Stimulated activated CD8-positive, alpha-beta memory T cell treated with anti-CD3 and anti-CD28 coated beads, Interleukin-12 subunit alpha, Interleukin-12 subunit beta, amount 100 ng/mL, for 4 hours (primary cell): ENCODE measurements at regions not wholly inside any gene's neighbourhood (a gene's known extent, or its start where the extent isn't known, plus 50 kb on each side); places are given as distances from the start of the nearest gene placed in this dataset.

Experiments
- DNase-seq: peaks from one replicate; pipeline ENCODE4 v3.0.0-alpha.2; 2020; ENCODE audit warnings: low read depth

- no peak for DNase-seq
Observed at GRCh38 chr2:120978359-120979050, 242.8 kb downstream of the GLI2 start.

- no peak for DNase-seq
Observed at GRCh38 chr2:120979398-120979797, 243.7 kb downstream of the GLI2 start.

GRCh38 chr2:120979921-120980320, 244.3 kb downstream of the GLI2 start:
- no peak for DNase-seq

GRCh38 chr2:120981443-120981842, 245.8 kb downstream of the GLI2 start:
- DNase-seq: no peak

- no peak for DNase-seq
Observed at GRCh38 chr2:120982598-120982997, 246.9 kb downstream of the GLI2 start.

- no peak for DNase-seq
Observed at GRCh38 chr2:120983344-120983743, 247.7 kb downstream of the GLI2 start.

GRCh38 chr2:120984046-120984445, 248.4 kb downstream of the GLI2 start:
- DNase-seq: no peak

- DNase-seq: no peak
Observed at GRCh38 chr2:120984452-120985173, 248.9 kb downstream of the GLI2 start.

GRCh38 chr2:120985174-120985996, 249.7 kb downstream of the GLI2 start:
- no peak for DNase-seq

GRCh38 chr2:120985997-120986651, 250.5 kb downstream of the GLI2 start:
- no peak for DNase-seq

GRCh38 chr2:120986898-120987650, 251.4 kb downstream of the GLI2 start:
- no peak for DNase-seq

GRCh38 chr2:120988051-120988699, 252.5 kb downstream of the GLI2 start:
- no peak for DNase-seq

- no peak for DNase-seq
Observed at GRCh38 chr2:120988700-120989511, 253.2 kb downstream of the GLI2 start.

GRCh38 chr2:120989512-120990441, 254.1 kb downstream of the GLI2 start:
- no peak for DNase-seq

GRCh38 chr2:120990451-120990871, 254.8 kb downstream of the GLI2 start:
- no peak for DNase-seq

GRCh38 chr2:120991441-120991840, 255.8 kb downstream of the GLI2 start:
- DNase-seq: no peak

GRCh38 chr2:120992791-120993555, 257.3 kb downstream of the GLI2 start:
- no peak for DNase-seq

GRCh38 chr2:120993661-120994060, 258.0 kb downstream of the GLI2 start:
- DNase-seq: no peak
